Activated T-cell treated with anti-CD3 and anti-CD28 coated beads, Interleukin-2, amount 50 U/mL, for 1 hour (primary cell): ENCODE measurements at regions not wholly inside any gene's neighbourhood (a gene's known extent, or its start where the extent isn't known, plus 50 kb on each side); places are given as distances from the start of the nearest gene placed in this dataset.
"Not testable (repeated sequence)": the region's sequence is repeated elsewhere in the genome, so short reads cannot be mapped to it uniquely, and the experiment has no call there.

ENCODE experiments used
- DNase-seq: peaks from one replicate; pipeline ENCODE4 v3.0.0-alpha.2; 2020

DNA sequence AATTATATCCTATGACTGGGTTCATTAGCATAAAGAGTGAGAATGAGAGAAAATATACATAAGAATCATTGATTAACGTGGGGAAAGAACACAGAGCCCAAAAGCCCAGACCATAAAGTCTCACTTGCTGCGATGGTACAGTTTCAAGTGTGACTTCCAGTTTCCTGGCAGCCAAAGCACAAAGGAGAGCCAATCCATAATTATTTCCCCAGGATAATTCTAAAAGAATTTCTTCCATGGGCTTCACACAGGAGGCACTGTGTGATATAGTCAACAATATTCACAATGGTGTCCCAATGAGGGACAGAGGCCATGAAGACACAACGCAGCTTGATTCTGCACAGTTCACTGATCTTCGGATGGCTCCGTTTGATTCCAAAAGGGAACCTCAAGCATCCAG is 321.6 kb downstream of the PLPP3 start:
- no peak for DNase-seq

GRCh38 chr1:56256153-56257000 is 323.0 kb downstream of the PLPP3 start:
- DNase-seq, result no peak

GRCh38 chr1:56255516-56256152 is 323.7 kb downstream of the PLPP3 start:
- DNase-seq, result no peak

DNA sequence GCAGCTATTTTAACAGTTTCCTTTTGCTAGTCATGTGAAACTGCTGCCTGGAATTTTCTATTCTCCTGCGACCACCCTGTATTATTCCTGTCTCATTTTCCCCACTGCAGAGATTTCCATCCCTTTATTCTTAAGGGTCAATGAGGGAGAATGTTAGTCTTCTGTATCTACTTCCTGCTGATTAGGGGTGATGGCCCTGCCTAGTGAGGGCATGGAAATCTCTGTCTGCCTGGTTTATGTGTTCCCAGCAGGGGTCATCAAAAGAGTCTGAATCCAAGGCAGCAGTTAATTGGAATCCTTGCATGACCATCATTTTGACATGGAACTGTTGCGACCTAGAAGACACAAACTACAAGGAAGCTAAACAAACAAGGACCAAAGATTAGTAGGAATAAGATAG is 325.2 kb downstream of the PLPP3 start:
- no peak for DNase-seq

- DNase-seq, result no peak
These were observed 328.6 kb downstream of the PLPP3 start for GRCh38 chr1:56250809-56251208.

DNA sequence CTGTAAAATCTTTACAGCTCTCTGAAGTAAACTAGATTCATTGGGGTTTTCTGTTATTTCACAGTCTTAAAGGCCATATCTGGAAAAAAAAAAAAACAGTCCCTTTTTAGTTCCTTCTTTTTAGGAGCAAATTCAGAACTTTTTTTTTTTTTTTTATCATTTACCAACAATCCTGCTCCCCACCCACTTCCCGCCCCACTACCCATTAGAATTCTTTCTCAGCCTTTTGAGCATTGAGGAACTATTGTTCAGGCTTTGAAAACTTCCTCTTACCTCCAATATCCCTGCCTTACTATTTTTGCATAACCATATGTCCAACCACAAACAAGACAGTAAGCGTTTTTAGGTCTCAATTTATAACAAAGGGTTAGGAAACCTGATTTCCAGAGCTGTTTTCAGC is 330.1 kb downstream of the PLPP3 start:
- no peak for DNase-seq

DNA sequence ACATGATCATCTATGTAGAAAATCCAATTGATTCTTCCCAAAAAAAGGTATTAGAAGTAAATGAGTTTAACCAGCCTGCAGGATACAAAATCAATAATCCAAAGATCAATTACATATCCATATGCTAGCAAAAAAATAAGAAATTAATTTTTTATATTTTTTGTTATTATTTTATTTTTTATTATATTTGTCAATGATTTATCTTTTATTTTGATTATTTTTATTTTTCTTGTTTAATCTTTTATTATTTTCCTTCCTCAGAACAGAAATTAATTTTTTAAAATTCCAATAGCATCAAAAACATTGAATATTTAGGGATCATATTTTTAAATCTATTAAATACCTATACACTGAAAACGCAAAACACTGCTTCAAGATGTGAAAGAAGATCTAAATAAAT is 331.2 kb downstream of the PLPP3 start:
- DNase-seq, result no peak

DNA sequence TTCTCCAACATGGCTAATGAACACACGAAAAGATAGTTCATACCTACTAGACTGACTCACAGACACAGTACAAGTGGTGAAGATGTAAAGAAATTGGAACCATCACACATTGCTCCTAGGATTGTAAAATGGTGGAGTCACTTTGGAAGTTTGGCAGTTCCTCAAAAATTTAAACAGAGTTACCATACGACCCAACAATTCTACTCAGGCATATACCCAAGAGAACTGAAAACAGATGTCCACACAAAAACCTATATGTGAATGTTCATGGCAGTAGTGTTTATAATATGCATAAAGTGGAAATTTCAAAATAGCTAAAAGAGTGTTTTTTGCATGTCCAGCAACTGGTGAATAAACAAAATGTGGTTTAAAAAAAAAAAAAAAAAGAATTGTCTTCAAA is 332.6 kb downstream of the PLPP3 start:
- not testable (repeated sequence) for DNase-seq

GRCh38 chr1:56240400-56240799 is 339.0 kb downstream of the PLPP3 start:
- no peak for DNase-seq

DNA sequence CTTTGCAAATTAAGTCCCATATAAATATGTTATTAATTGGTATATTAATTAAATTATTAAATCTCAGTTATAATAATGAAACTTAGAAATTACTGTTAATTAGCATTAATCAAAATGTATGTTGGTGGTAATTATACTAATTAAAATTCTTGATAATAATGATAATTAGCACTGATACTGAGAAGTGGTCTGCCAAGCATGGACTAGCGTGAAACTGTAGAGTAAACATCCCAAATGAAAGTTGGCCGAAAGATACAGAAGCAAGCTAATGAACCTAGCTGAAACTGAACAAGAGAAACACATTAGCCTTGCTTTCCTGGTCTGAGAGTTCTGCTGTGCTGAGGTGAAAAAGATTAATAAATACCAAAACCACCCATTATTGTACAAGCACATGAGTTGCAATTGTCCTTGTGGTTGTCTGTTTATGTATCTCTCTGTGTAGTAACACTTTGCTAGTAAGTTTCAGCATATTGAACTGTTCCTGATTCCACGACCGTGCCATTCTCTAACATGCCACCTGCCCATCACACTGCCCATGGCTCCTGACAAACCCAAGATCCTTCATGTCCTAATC is 341.8 kb downstream of the PLPP3 start:
- DNase-seq, result no peak

GRCh38 chr1:56236688-56237087 is 342.7 kb downstream of the PLPP3 start:
- DNase-seq, result no peak

DNA sequence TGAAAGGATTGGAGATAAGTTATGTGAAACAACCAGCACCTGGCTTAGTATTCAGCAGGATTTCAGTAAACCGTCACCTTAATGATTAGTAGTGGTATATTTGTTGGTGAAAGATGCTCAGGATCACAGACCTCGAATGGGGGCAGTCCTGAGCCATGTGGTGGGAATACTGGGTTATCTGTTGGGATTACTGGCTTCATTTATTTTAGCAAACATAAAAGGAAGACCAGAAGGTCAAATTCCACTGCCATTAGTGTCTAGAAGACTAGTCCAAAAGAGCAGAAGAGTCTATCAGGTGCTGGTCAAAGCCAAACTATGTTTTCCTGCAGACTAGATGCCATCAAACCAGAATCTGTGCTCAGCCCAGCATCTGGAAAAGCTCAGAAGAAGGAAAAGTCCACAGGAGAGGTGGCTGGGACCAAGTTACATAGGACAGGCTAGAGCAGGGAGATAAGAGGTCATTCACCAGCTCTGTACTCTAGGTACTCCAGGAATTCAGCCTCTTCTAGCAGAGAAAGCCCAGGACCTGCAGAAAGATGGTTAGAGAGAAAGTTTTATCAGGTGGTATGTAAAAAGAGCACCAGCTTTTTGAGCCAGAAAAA is 343.4 kb downstream of the PLPP3 start:
- DNase-seq, result no peak

DNA sequence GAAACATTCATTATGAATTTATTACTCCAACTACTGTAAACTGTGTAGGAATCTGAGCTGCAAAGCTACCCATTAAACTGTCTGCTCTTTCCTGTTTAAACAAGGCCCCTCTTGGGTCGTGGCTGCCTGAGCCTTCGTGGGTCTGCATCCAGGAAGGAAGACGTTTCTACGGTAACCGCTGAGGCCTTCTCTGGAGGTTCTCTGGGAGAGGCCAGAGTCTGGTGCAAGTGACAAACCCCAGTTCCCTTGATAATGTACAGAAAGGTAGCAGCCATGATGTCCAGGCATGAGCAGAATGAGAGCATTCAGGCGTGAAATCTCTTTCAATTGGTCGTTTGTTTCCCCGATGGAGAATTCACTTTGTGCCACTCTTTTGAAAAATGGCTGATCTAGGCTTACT is 350.2 kb downstream of the PLPP3 start:
- DNase-seq, result no peak

DNA sequence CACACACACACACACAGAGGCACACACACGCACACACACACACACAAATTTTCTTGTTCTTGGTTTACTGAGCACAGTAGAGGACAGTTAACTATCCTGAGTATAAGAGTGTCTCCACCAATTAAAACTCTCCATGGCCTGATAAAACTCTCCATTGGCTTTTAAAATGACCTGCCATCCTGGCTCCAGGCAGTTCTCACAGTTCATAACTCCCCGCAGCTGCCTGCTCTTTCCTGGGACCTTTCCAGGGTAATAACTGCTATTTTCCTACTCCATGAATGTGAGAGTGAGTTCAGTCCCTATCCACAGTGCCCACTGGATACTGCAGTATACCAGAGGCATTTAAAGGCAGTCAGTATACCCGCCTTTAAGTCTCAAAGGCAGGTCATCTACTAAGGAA is 351.5 kb downstream of the PLPP3 start:
- DNase-seq, result no peak

DNA sequence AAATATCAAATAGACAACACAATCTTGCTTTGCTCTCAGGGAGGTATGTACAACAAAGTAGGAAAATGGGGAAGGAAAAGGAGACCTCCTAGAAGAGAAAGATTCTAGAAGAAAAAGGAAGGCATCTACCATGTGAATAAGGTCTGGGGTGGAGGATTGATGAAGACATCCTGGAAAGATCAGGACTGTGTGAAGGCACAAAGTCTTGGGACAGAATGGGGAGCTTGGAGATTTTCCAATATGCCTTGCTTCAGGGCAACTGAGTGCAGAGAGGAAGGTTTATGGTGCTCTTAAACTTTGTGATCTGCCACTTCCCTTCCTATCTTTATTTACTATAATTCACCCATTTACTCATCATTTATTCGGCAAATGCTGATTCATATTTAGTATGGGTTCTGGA is 352.0 kb downstream of the PLPP3 start:
- no peak for DNase-seq

DNA sequence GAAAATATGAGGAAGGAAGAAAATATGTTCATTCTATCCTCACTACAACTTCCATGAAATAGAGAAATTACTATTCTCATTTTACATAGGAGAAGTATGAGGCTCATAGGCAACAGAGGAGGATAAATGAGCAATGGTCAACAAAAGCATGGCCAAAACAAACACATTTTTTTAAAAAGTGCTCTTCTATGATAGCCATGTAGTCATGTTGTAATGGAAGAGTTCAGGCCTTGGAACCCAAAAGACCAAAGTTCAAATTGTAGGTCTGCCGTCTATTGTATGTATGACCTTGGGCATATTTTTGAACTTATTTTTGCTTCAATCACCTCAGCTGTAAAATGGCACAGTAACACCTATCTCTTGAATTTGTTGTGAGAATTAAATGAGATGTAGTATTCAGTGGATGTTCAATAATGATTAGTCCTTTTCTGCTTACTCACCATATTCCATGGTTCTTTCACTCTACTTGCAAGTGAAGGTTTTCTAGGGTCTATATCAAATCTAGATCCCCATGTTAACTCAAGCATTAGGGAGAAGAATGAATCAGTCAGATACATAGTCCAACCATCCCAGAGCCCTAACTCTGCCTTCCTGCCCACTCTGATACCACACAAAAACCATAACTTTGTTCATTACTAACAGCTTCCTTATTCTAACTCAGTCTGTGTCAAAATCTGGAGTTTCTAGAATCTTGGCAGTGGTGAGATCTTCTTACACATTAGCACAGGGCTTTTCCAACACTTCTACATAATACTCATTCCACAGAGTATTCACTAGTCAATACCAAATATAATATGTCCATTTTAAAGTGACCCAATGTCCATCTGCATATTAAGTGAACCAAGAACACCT is 353.2 kb downstream of the PLPP3 start:
- DNase-seq, result no peak

DNA sequence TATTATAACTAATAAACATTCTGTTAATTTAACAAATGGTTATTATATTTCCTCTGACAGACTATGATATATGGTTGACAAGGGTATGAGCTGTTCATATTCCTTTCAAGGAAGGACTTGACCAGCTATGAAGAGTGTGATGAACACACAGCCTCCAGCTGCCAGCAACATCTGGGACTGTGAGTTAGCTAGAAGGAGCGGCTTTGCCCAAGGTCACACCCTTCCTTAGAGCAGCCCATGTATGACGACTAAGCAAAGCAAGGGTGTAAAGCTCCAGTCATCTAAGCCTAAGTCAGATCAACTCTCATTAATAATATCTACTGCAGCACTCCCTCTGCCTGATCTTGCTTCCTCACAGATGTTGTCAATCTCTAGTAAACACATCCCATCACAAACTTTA is 355.4 kb downstream of the PLPP3 start:
- DNase-seq, result no peak

DNA sequence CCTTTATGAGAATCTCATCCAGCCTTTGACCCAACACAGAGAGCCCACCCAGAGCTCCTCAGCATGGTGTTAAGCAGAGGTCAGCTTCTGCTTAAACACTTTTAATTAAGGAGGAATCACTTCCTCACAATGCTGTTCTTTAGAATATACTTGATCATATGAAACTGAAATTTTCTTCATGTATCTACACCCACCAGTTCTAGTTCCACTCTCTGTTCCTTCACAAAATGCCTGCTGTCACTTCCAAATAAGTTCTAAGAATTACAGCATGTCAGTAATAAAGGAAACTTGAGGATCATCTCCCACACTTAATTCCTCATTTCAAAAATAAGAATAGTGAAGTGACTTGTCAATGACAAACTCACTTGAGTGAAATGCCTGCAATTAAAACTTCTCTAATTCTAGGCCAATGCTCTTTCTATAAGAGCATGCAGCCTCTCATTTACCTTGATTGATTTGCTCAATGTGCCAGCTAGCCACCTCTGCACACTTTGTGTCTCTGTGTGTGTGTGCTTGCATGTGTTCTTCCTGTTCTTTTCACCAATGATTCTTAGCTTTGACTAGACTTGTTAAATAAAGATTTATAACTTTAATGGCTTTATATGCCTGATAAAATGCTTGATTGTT is 356.3 kb downstream of the PLPP3 start:
- no peak for DNase-seq

DNA sequence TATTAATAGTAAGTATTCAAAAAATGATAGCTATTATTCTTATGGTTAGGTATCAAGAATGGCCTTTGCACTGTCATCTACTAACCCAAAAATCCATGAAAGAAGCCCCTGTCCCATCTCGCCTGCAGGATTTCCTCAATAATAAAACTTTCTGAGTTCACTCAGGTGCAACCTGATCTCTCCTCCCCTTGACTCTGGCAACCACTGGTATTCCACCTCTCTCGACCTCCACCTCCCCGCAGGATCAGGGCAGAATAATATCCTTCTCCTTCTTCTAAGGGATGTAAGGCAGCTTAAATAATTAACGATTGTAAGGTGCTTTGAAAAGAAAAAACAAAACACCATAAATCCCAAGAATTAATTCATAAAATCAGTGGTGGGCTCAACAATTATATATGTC is 359.3 kb downstream of the PLPP3 start:
- no peak for DNase-seq

GRCh38 chr1:56218023-56218422 is 361.3 kb downstream of the PLPP3 start:
- DNase-seq, result no peak

DNA sequence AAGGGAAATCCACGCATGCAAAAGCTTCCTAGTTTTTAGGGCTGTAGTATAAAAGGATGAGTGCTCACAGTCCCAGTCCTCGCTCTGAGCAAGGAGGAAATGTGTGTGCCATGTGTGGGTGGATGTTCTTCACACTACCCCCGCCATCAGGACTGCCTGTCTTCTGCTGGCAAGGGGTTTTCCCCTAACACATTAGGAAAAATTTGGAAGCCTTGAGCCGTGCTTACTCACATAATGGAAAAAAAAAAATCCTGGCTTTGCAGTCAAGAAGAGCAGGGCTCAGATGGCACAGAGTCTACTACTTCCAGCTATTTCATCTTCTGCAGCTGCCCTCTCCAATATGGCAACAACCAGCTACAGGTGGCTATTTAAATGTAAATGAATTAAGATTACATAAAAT is 363.1 kb downstream of the PLPP3 start:
- DNase-seq, result no peak

DNA sequence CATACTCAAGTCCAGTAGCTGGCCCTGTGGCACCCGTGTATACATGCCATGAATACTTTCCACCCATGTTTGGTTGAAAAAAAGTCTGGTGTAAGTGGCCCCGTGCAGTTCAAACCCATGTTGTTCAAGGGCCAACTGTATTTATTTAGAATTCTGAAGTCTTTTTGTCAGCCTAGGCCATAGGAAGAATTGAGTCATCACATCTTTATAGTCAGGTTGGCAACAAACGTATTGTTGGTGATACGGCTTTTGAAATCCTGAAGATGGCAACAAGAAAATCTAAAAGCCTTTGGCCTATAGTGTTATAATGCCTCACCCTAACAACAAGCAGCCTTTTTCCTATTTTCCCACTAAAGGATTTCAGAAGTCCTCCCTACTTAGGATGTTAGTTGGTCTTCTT is 363.6 kb downstream of the PLPP3 start:
- no peak for DNase-seq

- DNase-seq, result no peak
These were observed 364.3 kb downstream of the PLPP3 start for GRCh38 chr1:56215086-56215485.
